22Rv1 (cell line): ENCODE measurements at regions not wholly inside any gene's neighbourhood (a gene's known extent, or its start where the extent isn't known, plus 50 kb on each side); places are given as distances from the start of the nearest gene placed in this dataset.

Source experiments
- H3K27ac ChIP-seq: fragments of 450-650 bp; 2 replicates; pipeline ENCODE4 v1.5.1; 2017
- ZFX ChIP-seq: fragments of 450-650 bp; IDR thresholded peaks from 2 replicates; pipeline ENCODE4 v1.6.1; 2017; ENCODE audit warnings: antibody characterized with exemption, borderline replicate concordance
- TF ChIP-seq, protein P1 (sequence below): fragments of 450-650 bp; IDR thresholded peaks from 2 replicates; pipeline ENCODE4 v1.5.1; 2017; ENCODE audit warnings: mild to moderate bottlenecking

- H3K27ac ChIP-seq: no peak overlapping the region
- no peak for TF ChIP-seq ZFX
- TF ChIP-seq, protein P1, sequence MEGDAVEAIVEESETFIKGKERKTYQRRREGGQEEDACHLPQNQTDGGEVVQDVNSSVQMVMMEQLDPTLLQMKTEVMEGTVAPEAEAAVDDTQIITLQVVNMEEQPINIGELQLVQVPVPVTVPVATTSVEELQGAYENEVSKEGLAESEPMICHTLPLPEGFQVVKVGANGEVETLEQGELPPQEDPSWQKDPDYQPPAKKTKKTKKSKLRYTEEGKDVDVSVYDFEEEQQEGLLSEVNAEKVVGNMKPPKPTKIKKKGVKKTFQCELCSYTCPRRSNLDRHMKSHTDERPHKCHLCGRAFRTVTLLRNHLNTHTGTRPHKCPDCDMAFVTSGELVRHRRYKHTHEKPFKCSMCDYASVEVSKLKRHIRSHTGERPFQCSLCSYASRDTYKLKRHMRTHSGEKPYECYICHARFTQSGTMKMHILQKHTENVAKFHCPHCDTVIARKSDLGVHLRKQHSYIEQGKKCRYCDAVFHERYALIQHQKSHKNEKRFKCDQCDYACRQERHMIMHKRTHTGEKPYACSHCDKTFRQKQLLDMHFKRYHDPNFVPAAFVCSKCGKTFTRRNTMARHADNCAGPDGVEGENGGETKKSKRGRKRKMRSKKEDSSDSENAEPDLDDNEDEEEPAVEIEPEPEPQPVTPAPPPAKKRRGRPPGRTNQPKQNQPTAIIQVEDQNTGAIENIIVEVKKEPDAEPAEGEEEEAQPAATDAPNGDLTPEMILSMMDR: no peak
These were observed 1409.4 kb downstream of the MRPL39 start for GRCh38 chr21:24197923-24198322.

DNA sequence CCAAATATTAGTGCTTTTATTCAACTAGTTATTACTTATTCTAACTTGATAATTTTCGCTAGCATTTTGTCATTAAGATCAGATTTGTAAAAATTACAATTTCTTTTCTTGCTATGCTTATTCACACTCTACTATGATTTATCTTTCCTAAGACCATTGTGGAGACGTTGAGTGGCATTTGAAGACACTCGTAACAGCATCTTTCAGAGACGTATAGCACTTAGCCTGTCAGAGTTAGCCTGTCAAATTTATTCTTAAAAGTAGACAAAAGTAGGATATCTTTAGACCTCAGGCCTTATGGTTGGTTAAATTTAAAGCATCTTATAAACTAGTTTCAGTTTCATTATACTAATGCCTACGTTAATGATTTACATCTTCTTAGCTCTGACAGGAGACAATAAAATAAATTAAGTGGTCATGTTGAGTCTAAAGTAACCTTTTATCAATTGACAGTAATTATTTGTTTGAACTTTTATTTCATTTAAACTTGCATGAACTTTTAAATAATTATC, 1410.1 kb downstream of the MRPL39 start:
- no peak overlapping the region for H3K27ac ChIP-seq
- TF ChIP-seq, protein P1: no peak
- TF ChIP-seq ZFX: no peak

DNA sequence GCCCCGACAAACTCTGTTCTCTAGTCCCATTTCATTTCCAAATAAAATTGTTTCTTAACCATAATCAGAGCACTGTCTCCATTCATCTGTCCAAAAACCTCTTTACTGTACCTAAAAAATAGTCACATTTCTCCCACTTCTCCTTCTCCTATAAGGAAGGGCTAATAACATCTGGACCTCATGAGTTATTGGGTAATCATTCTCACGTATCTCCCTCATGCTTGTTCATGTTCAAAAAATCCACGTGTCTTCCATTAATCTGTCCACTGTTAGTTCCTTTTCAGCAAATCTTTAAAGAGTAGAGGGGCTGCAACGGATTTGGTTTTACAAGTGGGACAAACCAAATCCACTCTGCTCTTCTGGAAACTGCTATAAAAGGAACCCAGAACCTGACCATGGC, 1418.8 kb downstream of the MRPL39 start:
- no peak overlapping the region for H3K27ac ChIP-seq
- TF ChIP-seq, protein P1: no peak
- no peak for TF ChIP-seq ZFX

- H3K27ac ChIP-seq: no peak overlapping the region
- no peak for TF ChIP-seq ZFX
- TF ChIP-seq, protein P1: no peak
These were observed 1424.2 kb downstream of the MRPL39 start for GRCh38 chr21:24183077-24183476.

- TF ChIP-seq, protein P1: no peak
- no peak for TF ChIP-seq ZFX
- H3K27ac ChIP-seq: no peak overlapping the region
These were observed 1428.2 kb downstream of the MRPL39 start for GRCh38 chr21:24179110-24179509.

DNA sequence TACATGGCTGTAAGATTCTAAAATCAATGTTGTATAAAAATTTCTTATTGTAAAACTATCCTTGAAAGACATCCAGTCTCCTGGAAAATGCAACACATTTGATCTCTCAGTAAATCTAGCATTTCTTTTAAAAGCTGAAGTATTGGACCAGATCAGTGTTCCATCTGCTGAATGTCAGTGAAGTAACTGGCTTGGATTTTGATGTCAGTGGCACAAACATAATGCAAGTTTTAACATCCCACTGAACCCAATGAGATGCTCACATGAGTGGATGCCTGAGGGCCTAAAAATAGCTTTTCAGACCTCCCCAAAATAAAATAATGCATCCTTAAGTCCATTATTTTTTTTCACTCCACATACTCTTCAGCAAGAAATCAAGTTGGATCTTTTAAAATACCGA, 1432.2 kb downstream of the MRPL39 start:
- H3K27ac ChIP-seq: no peak overlapping the region
- TF ChIP-seq ZFX: no peak
- TF ChIP-seq, protein P1: no peak

GRCh38 chr21:24171736-24172135, 1435.5 kb downstream of the MRPL39 start:
- no peak overlapping the region for H3K27ac ChIP-seq
- TF ChIP-seq ZFX: no peak
- TF ChIP-seq, protein P1: no peak
